ENCODE measurements at regions not wholly inside any gene's neighbourhood (a gene's known extent, or its start where the extent isn't known, plus 50 kb on each side); places are given as distances from the start of the nearest gene placed in this dataset.
"Not testable (repeated sequence)": the region's sequence is repeated elsewhere in the genome, so short reads cannot be mapped to it uniquely, and the experiment has no call there.

DNA sequence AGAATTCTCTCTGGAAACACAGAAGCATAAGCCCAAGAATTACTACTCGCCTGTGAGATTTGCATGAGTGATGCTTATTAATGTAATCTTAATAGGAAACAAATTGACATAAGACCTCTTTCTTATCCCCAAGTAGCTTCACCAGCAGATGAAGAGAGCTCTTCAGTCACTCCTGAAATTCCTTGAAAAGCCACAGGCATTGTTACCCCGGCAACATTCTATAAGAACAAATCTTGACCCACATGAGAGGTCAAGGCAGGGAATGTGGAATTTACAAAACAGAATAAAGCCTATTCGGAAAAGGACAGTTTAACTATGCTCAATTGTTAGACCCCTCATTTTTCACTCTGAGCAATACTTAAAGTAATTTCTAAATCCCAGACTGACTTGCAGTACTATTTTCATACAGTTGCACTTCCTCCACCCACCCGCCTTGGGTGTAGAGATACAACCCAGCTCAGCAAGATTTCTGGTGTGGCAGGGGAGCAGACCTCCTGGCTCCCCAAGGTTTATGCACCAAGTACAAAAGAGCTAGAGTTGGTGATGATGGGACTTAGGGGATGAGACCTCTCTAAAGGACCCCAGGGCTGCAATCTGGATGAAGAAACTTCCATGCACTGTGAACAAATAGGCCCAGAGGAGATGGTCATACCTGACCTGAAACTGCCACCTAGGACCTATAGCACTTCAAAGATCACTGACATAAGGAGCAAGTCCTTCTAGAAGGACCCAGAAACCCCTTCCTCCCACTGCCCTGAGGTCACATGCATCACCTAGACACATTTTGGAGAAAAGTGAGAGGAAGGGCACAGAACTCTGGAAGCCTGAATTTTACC, 242.1 kb downstream of the ZNF608 start:
- H3K27ac ChIP-seq = no peak overlapping the region
- TF ChIP-seq ZFX (IDR thresholded peaks at IDR 0.05) (no peak), CTCF (conservative IDR thresholded peaks at IDR 0.05) (no peak)

GRCh38 chr5:124502551-124502950, 243.9 kb downstream of the ZNF608 start:
- TF ChIP-seq CTCF (conservative IDR thresholded peaks at IDR 0.05) (no peak), ZFX (IDR thresholded peaks at IDR 0.05) (no peak)
- H3K27ac ChIP-seq = no peak overlapping the region

GRCh38 chr5:124499818-124500217, 246.6 kb downstream of the ZNF608 start:
- not testable (repeated sequence) for H3K27ac ChIP-seq

DNA sequence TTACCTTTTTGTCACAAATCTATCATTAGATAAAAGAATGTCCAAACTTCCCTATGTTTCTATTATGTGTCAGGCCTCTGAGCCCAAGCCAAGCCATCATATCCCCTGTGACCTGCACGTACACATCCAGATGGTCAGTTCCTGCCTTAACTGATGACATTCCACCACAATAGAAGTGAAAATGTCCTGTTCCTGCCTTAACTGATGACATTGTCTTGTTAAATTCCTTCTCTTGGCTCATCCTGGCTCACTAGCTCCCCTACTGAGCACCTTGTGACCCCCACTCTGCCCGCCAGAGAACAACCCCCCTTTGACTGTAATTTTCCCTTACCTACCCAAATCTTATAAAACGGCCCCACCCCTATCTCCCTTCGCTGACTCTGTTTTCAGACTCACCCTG, 249.5 kb downstream of the ZNF608 start:
- H3K27ac ChIP-seq = not testable (repeated sequence)

DNA sequence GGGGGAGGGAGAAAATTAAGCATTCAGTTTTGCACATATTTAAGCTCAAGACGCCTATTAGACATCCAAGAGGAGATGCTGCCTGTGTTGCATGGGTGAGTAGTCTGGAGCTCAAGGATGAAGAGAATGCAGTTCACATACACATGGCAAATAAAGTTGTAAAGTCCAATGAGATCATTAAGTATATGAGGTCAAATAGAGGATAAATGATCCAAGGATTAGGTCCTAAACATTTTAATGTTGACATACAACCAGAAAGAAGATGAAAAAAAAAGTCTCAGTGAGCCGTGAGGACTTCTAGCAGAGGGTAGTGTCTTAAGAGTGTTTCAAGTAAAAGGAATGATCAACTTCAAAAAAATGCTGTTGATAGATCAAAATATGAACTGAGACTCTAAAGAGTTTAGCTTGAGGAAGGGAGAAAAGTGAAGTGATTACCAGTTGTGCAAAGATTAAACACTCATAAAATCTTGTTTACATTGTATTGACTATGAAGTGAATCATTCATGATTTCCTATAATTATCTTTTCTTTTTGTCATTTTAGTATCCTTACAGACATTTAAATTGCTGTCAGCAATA, 251.8 kb downstream of the ZNF608 start:
- no peak overlapping the region for H3K27ac ChIP-seq
- no peak for TF ChIP-seq CTCF (conservative IDR thresholded peaks at IDR 0.05)
- no peak for TF ChIP-seq ZFX (IDR thresholded peaks at IDR 0.05)

- TF ChIP-seq CTCF (conservative IDR thresholded peaks at IDR 0.05) = no peak
- TF ChIP-seq ZFX (IDR thresholded peaks at IDR 0.05) = no peak
- no peak overlapping the region for H3K27ac ChIP-seq
Measured at GRCh38 chr5:124492444-124493224, 253.8 kb downstream of the ZNF608 start.

DNA sequence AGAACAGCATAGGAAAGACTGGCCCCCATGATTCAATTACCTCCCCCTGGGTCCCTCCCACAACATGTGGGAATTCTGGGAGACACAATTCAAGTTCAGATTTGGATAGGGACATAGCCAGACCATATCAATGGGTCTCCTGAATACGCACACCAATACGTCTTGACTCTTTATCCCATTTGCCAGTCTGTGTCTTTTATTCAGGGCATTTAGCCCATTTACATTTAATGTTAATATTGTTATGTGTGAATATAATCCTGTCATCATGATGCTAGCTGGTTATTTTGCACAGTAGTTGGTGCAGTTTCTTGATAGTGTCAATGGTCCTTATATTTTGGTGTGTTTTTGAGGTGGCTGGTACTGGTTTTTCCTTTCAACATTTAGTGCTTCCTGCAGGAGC, 256.1 kb downstream of the ZNF608 start:
- not testable (repeated sequence) for H3K27ac ChIP-seq

DNA sequence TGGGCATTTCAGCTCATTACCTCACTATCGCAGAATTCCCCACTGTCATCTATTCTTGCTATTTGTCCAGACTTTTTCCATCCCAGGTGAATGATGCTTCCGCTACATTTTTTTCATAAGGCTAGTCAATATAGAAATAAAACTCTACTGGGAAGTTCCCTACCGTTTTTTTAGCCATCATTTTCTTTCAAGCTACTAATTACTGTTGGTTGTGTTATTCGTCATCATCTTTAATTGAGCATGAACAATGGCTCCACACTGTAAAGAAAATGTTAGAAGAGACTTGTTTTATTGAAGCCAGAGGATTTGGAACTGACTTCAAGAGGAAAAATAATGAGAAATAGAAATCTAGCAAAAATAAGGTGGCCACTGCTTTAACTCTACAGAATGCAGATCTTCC, 265.0 kb downstream of the ZNF608 start:
- TF ChIP-seq CTCF (conservative IDR thresholded peaks at IDR 0.05) (no peak), ZFX (IDR thresholded peaks at IDR 0.05) (no peak)
- H3K27ac ChIP-seq = no peak overlapping the region
